GM13977 (cell line): ENCODE measurements at regions not wholly inside any gene's neighbourhood (a gene's known extent, or its start where the extent isn't known, plus 50 kb on each side); places are given as distances from the start of the nearest gene placed in this dataset.

Experiments
- DNase-seq: peaks from one replicate; pipeline ENCODE4 v3.0.0; 2012; ENCODE audit warnings: low spot score
- in situ Hi-C: fragments of 300-500 bp; cut with MboI; formaldehyde crosslinking; loops from one replicate; pipeline ENCODE4 v1.12.0; 2022; ENCODE audit warnings: low sequenced_read_pairs, low pct_unique_long_range_greater_than_20kb, mixed read lengths, inconsistent platforms; ENCODE audit not compliant: unreplicated experiment
- TF ChIP-seq, protein P1 (sequence below): IDR thresholded peaks from 2 replicates; pipeline ENCODE4 v1.5.1; 2012; ENCODE audit warnings: mild to moderate bottlenecking, control low read depth; ENCODE audit not compliant: insufficient read depth; ENCODE audit errors: extremely low read depth, missing control alignments

DNA sequence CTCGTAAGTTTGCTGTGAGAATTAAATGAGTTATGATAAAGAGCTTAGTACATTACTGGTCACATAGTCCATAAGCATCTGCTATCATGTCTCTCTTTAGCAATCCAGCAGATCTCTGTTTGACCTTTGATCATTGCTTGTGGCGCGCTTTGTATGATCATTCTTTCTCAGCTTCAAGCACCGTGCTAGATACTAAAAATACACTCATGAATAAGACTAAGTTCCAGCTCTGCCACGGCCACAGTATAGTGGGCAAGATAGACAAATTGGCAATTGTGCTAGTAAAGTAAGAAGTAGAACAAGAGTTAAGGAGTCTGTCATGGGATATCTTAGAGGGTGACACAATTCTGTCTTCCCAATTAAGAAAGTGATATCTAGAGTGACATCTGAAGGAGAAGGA lies 75.2 kb upstream of the ADGRF1 start:
- in situ Hi-C loops = no loop called here
- TF ChIP-seq, protein P1, sequence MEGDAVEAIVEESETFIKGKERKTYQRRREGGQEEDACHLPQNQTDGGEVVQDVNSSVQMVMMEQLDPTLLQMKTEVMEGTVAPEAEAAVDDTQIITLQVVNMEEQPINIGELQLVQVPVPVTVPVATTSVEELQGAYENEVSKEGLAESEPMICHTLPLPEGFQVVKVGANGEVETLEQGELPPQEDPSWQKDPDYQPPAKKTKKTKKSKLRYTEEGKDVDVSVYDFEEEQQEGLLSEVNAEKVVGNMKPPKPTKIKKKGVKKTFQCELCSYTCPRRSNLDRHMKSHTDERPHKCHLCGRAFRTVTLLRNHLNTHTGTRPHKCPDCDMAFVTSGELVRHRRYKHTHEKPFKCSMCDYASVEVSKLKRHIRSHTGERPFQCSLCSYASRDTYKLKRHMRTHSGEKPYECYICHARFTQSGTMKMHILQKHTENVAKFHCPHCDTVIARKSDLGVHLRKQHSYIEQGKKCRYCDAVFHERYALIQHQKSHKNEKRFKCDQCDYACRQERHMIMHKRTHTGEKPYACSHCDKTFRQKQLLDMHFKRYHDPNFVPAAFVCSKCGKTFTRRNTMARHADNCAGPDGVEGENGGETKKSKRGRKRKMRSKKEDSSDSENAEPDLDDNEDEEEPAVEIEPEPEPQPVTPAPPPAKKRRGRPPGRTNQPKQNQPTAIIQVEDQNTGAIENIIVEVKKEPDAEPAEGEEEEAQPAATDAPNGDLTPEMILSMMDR = no peak
- DNase-seq = no peak

DNA sequence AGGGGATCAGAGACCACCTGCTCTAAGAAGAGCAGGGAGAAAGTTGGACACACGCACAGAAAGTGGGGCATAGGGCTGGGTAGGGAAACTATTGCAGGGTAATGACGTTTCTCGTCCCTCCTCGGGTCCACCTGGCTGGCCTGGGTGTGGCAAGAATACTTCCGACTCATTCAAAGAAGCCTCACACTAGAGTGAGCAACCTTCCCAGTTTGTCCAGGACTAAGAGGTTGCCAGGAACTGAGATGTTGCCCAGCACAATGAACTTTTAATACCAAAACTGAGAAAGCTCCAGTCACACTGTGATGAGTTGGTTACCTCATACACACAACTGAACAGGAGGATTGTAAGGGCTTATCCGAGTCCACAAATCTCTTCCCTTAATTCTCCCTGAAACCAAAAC lies 74.5 kb upstream of the ADGRF1 start:
- no peak for DNase-seq
- TF ChIP-seq, protein P1 = no peak
- in situ Hi-C loops = no loop called here

DNA sequence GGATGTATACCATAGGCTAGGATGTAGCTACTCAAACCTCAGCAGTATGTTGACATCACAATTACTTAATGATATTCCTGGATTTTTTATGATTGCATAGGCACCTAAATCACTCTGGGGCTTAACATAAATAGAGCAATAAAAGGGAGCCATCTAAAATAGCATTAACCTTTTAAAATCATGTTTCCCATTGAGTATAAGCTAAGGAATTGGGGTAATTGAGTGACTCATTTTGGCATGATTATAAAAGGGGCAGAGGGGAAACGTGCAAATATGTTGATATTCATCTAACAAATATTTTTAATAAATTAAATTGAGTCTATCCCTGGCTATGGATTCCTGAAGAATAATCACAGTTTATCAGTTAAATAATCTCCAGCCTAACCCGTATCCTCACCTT lies 74.0 kb upstream of the ADGRF1 start:
- TF ChIP-seq, protein P1 = no peak
- DNase-seq = no peak
- in situ Hi-C loops = no loop called here

DNA sequence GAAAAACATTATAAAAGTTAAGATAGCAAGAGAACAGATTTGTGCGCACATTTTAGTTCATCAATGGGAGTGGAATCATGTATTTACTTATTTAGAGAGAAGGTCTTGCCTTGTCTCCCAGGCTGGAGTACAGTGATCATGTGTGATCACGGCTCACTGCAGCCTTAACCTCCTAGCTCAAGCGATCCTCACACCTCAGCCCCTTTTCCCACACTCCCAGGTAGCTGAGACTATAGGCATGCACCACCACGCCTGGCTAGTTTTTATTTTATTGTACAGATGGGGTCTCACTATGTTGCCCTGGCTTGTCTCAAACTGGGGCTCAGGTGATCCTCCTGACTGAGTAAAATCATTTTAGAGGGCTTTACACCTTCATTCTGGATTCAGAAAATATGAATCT lies 72.3 kb upstream of the ADGRF1 start:
- TF ChIP-seq, protein P1 = no peak

DNA sequence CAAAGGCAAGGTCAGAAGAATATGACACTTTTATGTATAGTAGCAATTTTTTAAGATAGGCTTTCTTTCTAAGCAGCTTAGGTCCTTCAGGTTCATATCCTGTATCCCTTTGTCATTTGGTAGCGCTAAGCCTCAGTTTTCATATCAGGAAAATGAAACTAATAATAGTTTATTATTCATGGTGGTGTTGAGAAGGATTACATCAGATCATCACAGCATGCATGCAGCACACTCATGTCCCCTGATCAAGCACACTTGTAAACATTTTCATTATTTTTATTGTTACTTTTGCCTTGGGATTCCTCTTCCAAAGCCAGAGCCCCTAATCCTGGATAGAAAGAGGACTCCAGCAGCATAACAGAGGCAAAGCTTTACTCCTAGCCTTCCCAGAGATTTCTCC lies 70.2 kb upstream of the ADGRF1 start:
- in situ Hi-C loops = no loop called here
- TF ChIP-seq, protein P1 = no peak
- DNase-seq = no peak

More for the DNA sequence above, 72.3 kb upstream of the ADGRF1 start:
- DNase-seq = no peak
- in situ Hi-C loops = no loop called here

DNA sequence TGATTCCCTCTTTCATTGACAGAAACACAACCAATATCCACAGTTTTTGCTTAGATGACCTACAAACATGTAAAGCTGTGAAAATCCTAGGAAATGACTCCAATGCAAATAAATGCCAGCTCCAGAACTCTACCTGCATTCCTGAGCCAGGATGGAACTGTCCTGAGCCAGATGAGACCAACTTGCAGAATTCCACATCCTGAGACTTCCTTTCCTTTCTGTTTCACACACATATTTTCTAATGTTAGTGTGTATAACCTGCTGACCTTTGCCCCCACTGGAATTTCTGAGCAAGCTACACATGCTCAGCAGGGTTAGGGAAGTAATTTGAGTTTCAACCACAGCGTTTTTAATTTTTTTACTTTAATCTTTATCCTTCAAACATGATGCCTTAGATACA lies 69.6 kb upstream of the ADGRF1 start:
- TF ChIP-seq, protein P1 = no peak
- no peak for DNase-seq
- in situ Hi-C loops = no loop called here

DNA sequence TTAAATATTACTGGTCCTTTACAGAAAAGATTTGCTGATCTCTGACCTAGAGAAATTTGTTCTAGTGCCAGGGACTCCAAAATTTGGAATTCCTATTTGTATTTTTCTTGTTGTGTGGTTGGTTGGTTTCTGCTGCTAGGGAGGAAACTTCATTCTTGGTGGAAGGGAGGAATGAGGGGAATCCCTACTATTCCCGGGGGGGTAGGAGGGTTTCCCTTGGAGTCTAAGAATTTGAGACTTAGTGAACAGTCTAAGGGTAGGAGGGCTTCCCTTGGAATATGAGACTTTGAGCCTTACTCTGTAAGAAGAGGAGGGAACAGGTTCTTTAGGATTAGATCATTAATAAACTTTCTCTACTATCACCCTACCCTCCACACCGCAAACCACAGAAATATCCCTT lies 67.1 kb upstream of the ADGRF1 start:
- TF ChIP-seq, protein P1 = no peak
- in situ Hi-C loops = no loop called here
- DNase-seq = no peak
